Uterus (tissue), 3 donors: ENCODE measurements at regions not wholly inside any gene's neighbourhood (a gene's known extent, or its start where the extent isn't known, plus 50 kb on each side); places are given as distances from the start of the nearest gene placed in this dataset.

ENCODE experiments used
- DNase-seq, 2 donors: peaks; one replicate each; pipeline ENCODE4 v3.0.0-alpha.2; 2019 to 2020
- H3K27ac ChIP-seq, 2 donors: fragments of 200-600 bp; sonication (generic); 1 replicate in 1 of 2; 2 replicates in 1 of 2; pipeline ENCODE4 v1.5.1; 2016 to 2018
- H3K27me3 ChIP-seq, 2 donors: fragments of 200-600 bp; sonication (generic); one replicate each; pipeline ENCODE4 v1.5.1; 2018 to 2019; ENCODE audit warnings: control low read depth in 1 of 2
- H3K36me3 ChIP-seq, 2 donors: fragments of 200-600 bp; sonication (generic); one replicate each; pipeline ENCODE4 v1.5.1; 2019; ENCODE audit warnings: control low read depth in 1 of 2
- H3K4me1 ChIP-seq, 2 donors: fragments of 200-600 bp; sonication (generic); one replicate each; pipeline ENCODE4 v1.5.1; 2018 to 2019; ENCODE audit warnings: control low read depth in 1 of 2
- H3K4me3 ChIP-seq, 2 donors: fragments of 200-600 bp; sonication (generic); 1 replicate in 1 of 2; 2 replicates in 1 of 2; pipeline ENCODE4 v1.5.1; 2018 to 2019; ENCODE audit warnings: mild to moderate bottlenecking in 1 of 2
- H3K9me3 ChIP-seq, 2 donors: fragments of 200-600 bp; sonication (generic); one replicate each; pipeline ENCODE4 v1.5.1; 2019; ENCODE audit warnings: control low read depth in 1 of 2
- CTCF ChIP-seq, 4 experiments: fragments of 200-600 bp in 2 of 4; fragments of 450-650 bp in 2 of 4; sonication (generic) in 2 of 4; IDR thresholded peaks; one replicate each; pipeline ENCODE4 v1.5.1; 2016 to 2019; ENCODE audit warnings: antibody characterized with exemption in 4 of 4, mild to moderate bottlenecking in 2 of 4, moderate library complexity in 1 of 4
- POLR2A ChIP-seq, 2 donors: fragments of 450-650 bp; IDR thresholded peaks; one replicate each; pipeline ENCODE4 v1.6.1; 2016; ENCODE audit warnings: antibody characterized with exemption in 2 of 2, mild to moderate bottlenecking in 1 of 2, moderate library complexity in 1 of 2
- intact Hi-C: fragments of 100-400 bp; cut with DNase I; formaldehyde crosslinking; loops from one replicate; pipeline ENCODE4 v1.15.1; 2023; ENCODE audit warnings: low total_unique reads
- donor health status: DM: yes; HTN: yes; CAD: no.

- H3K4me3 ChIP-seq = no peak overlapping the region
- no peaks in the 10 kb centered on the region for H3K36me3 ChIP-seq
- H3K9me3 ChIP-seq = no peaks in the 10 kb centered on the region
- no peaks in the 10 kb centered on the region for H3K27me3 ChIP-seq
- no peak overlapping the region for H3K27ac ChIP-seq
- no peak for TF ChIP-seq CTCF (IDR thresholded peaks at IDR 0.05)
- TF ChIP-seq POLR2A (IDR thresholded peaks at IDR 0.05) = no peak
- H3K4me1 ChIP-seq = no peaks in the 10 kb centered on the region
- intact Hi-C loops = no loop called here
- no peak for DNase-seq
Observed at GRCh38 chr4:146098397-146098796, 77.1 kb upstream of the LSM6 start.

- no peaks in the 10 kb centered on the region for H3K27me3 ChIP-seq
- no peak overlapping the region for H3K4me3 ChIP-seq
- no peaks in the 10 kb centered on the region for H3K9me3 ChIP-seq
- H3K4me1 ChIP-seq = no peaks in the 10 kb centered on the region
- H3K27ac ChIP-seq = no peak overlapping the region
- intact Hi-C loops = no loop called here
- no peak for DNase-seq
- H3K36me3 ChIP-seq = no peaks in the 10 kb centered on the region
- TF ChIP-seq POLR2A (IDR thresholded peaks at IDR 0.05) = no peak
- no peak for TF ChIP-seq CTCF (IDR thresholded peaks at IDR 0.05)
Observed at GRCh38 chr4:146096371-146096770, 79.1 kb upstream of the LSM6 start.

GRCh38 chr4:146095860-146096259, 79.7 kb upstream of the LSM6 start:
- no peaks in the 10 kb centered on the region for H3K9me3 ChIP-seq
- H3K27me3 ChIP-seq = no peaks in the 10 kb centered on the region
- no peak overlapping the region for H3K27ac ChIP-seq
- TF ChIP-seq CTCF (IDR thresholded peaks at IDR 0.05) = no peak
- no peak for TF ChIP-seq POLR2A (IDR thresholded peaks at IDR 0.05)
- no peaks in the 10 kb centered on the region for H3K36me3 ChIP-seq
- H3K4me1 ChIP-seq = no peaks in the 10 kb centered on the region
- no peak overlapping the region for H3K4me3 ChIP-seq
- no peak for DNase-seq
- intact Hi-C loops = no loop called here

- H3K36me3 ChIP-seq = no peaks in the 10 kb centered on the region
- no peaks in the 10 kb centered on the region for H3K4me1 ChIP-seq
- peak in 3 of 4 experiments; percentile 14 to 35 (median 28) for TF ChIP-seq CTCF (IDR thresholded peaks at IDR 0.05)
- no peak for TF ChIP-seq POLR2A (IDR thresholded peaks at IDR 0.05)
- no peak overlapping the region for H3K4me3 ChIP-seq
- no peaks in the 10 kb centered on the region for H3K9me3 ChIP-seq
- no peak for DNase-seq
- intact Hi-C loops = no loop called here
- no peaks in the 10 kb centered on the region for H3K27me3 ChIP-seq
- H3K27ac ChIP-seq = no peak overlapping the region
Observed at GRCh38 chr4:146095091-146095690, 80.3 kb upstream of the LSM6 start.

GRCh38 chr4:146088690-146089089, 86.8 kb upstream of the LSM6 start:
- no peak overlapping the region for H3K4me3 ChIP-seq
- intact Hi-C loops = no loop called here
- no peak overlapping the region for H3K27ac ChIP-seq
- H3K36me3 ChIP-seq = no peaks in the 10 kb centered on the region
- no peak for DNase-seq
- H3K9me3 ChIP-seq = no peaks in the 10 kb centered on the region
- no peaks in the 10 kb centered on the region for H3K27me3 ChIP-seq
- no peak for TF ChIP-seq POLR2A (IDR thresholded peaks at IDR 0.05)
- no peak for TF ChIP-seq CTCF (IDR thresholded peaks at IDR 0.05)
- H3K4me1 ChIP-seq = no peaks in the 10 kb centered on the region
